ENCODE measurements at regions not wholly inside any gene's neighbourhood (a gene's known extent, or its start where the extent isn't known, plus 50 kb on each side); places are given as distances from the start of the nearest gene placed in this dataset.

GRCh38 chr4:187500796-187501195, 494.8 kb upstream of the ZFP42 start:
- Histone ChIP-seq H3K36me3 (ENCODE audit: control insufficient read depth in 2 of 2, extremely low read depth in 1 of 2, insufficient read depth in 2 of 2, low read length in 2 of 2) (no peaks in the 10 kb centered on the region), H4K20me1 (ENCODE audit: control insufficient read depth, extremely low read depth, insufficient read depth, low read length) (no peaks in the 10 kb centered on the region), H3K4me3 (ENCODE audit: control insufficient read depth in 2 of 3, extremely low read depth in 1 of 3, insufficient read depth in 2 of 3, low read depth in 1 of 3, low read length in 3 of 3) (no peak overlapping the region), H2AFZ (ENCODE audit: control insufficient read depth, low read length) (peak overlapping the region; percentile 26), H3K4me2 (ENCODE audit: control insufficient read depth, extremely low read depth, insufficient read depth, low read depth, low read length) (no peak overlapping the region), H3K9ac (ENCODE audit: control insufficient read depth, extremely low read depth, insufficient read depth, low read length) (no peak overlapping the region), H3K79me2 (ENCODE audit: control insufficient read depth, insufficient read depth, low read length) (no peaks in the 10 kb centered on the region), H3K27ac (ENCODE audit: control insufficient read depth, insufficient read depth, low read length) (no peak overlapping the region), H3K27me3 (ENCODE audit: control insufficient read depth, extremely low read depth, insufficient read depth, low read length) (no peaks in the 10 kb centered on the region), H3K9me3 (ENCODE audit: control insufficient read depth, low read depth, low read length) (no peaks in the 10 kb centered on the region), H3K9me1 (ENCODE audit: control insufficient read depth, extremely low read depth, insufficient read depth, low read length) (no peaks in the 10 kb centered on the region), H3K4me1 (ENCODE audit: control insufficient read depth, extremely low read depth, insufficient read depth, low read length) (peaks cover 2% of the 10 kb centered on the region)
- dilution Hi-C loops (cut with MboI; ENCODE audit: extremely low pct_ligation_motif_present, low sequenced_read_pairs), result no loop called here
- TF ChIP-seq EZH2 (IDR thresholded peaks at IDR 0.05; ENCODE audit: low read length) (no peak), CTCF (optimal IDR thresholded peaks at IDR 0.05 in 1 of 3, IDR thresholded peaks at IDR 0.05 in 1 of 3, conservative IDR thresholded peaks at IDR 0.05 in 1 of 3; ENCODE audit: extremely low read depth in 1 of 3, insufficient read depth in 2 of 3, low read length in 3 of 3) (no peak)
- no peak for FAIRE-seq
- DNase-seq (ENCODE audit: low read depth, low spot score), result no peak

- Histone ChIP-seq H3K27ac (ENCODE audit: control insufficient read depth, insufficient read depth, low read length) (no peak overlapping the region), H3K9me1 (ENCODE audit: control insufficient read depth, extremely low read depth, insufficient read depth, low read length) (no peaks in the 10 kb centered on the region), H3K27me3 (ENCODE audit: control insufficient read depth, extremely low read depth, insufficient read depth, low read length) (no peaks in the 10 kb centered on the region), H3K4me3 (ENCODE audit: control insufficient read depth in 2 of 3, extremely low read depth in 1 of 3, insufficient read depth in 2 of 3, low read depth in 1 of 3, low read length in 3 of 3) (no peak overlapping the region), H3K79me2 (ENCODE audit: control insufficient read depth, insufficient read depth, low read length) (no peaks in the 10 kb centered on the region), H3K4me1 (ENCODE audit: control insufficient read depth, extremely low read depth, insufficient read depth, low read length) (peaks cover 2% of the 10 kb centered on the region), H2AFZ (ENCODE audit: control insufficient read depth, low read length) (no peak overlapping the region), H3K36me3 (ENCODE audit: control insufficient read depth in 2 of 2, extremely low read depth in 1 of 2, insufficient read depth in 2 of 2, low read length in 2 of 2) (no peaks in the 10 kb centered on the region), H3K9me3 (ENCODE audit: control insufficient read depth, low read depth, low read length) (no peaks in the 10 kb centered on the region), H4K20me1 (ENCODE audit: control insufficient read depth, extremely low read depth, insufficient read depth, low read length) (no peaks in the 10 kb centered on the region), H3K4me2 (ENCODE audit: control insufficient read depth, extremely low read depth, insufficient read depth, low read depth, low read length) (no peak overlapping the region), H3K9ac (ENCODE audit: control insufficient read depth, extremely low read depth, insufficient read depth, low read length) (no peak overlapping the region)
- dilution Hi-C loops (cut with MboI; ENCODE audit: extremely low pct_ligation_motif_present, low sequenced_read_pairs), result no loop called here
- TF ChIP-seq EZH2 (IDR thresholded peaks at IDR 0.05; ENCODE audit: low read length), result no peak
- no peak for TF ChIP-seq CTCF (optimal IDR thresholded peaks at IDR 0.05 in 1 of 3, IDR thresholded peaks at IDR 0.05 in 1 of 3, conservative IDR thresholded peaks at IDR 0.05 in 1 of 3; ENCODE audit: extremely low read depth in 1 of 3, insufficient read depth in 2 of 3, low read length in 3 of 3)
- DNase-seq (ENCODE audit: low read depth, low spot score) (no peak), FAIRE-seq (no peak)
Observed at GRCh38 chr4:187501731-187502130, 493.8 kb upstream of the ZFP42 start.
